ENCODE measurements at regions not wholly inside any gene's neighbourhood (a gene's known extent, or its start where the extent isn't known, plus 50 kb on each side); places are given as distances from the start of the nearest gene placed in this dataset.

DNA sequence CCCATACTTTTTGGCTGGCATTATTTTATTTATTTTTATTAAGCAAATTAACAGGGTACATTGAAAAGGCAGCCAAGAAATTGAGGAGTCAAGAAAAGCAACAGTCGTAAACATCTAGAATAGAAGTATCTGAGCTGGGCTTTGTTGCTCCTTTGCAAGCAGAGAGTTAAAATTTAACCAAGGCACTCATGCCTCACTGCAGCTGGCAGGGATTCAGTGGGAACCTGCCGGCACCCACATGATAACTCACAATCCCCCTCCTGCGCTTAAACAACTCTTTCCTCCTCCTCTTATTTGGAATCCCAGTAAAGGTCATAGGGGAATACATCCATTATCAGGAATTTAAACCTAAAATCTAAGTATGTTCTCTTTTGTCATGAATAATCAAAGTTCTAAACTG lies 115.5 kb downstream of the SOX3 start:
- Mint-ChIP-seq H3K36me3 (no peaks in the 10 kb centered on the region), H3K27me3 (ENCODE audit: low read depth) (no peaks in the 10 kb centered on the region; the same call in 1 of the 2 replicates), H3K4me1 (0 out of 2 replicates have a peak, but pooled peaks cover 5% of the 10 kb centered on the region), H3K4me3 (no peak overlapping the region), H3K9me3 (no peaks in the 10 kb centered on the region), H3K27ac (no peak overlapping the region)
- ATAC-seq (no peak), DNase-seq (ENCODE audit: low spot score) (no peak)
- ChIA-PET CTCF (no interaction called here), POLR2A (no interaction called here)
- TF ChIP-seq ZNF263 (CRISPR knock-in tag; IDR thresholded peaks at IDR 0.05; ENCODE audit: low read depth) (no peak), NR1H2 (CRISPR knock-in tag; IDR thresholded peaks at IDR 0.05) (no peak), PRRX2 (CRISPR knock-in tag; IDR thresholded peaks at IDR 0.05) (no peak), MXD4 (CRISPR knock-in tag; IDR thresholded peaks at IDR 0.05; ENCODE audit: borderline replicate concordance) (no peak), CBFB (CRISPR knock-in tag; IDR thresholded peaks at IDR 0.05; ENCODE audit: low read depth) (no peak), FOXK1 (CRISPR knock-in tag; IDR thresholded peaks at IDR 0.05) (no peak), IRF2 (CRISPR knock-in tag; IDR thresholded peaks at IDR 0.05; ENCODE audit: borderline replicate concordance, low read depth) (no peak), ZBTB21 (CRISPR knock-in tag; IDR thresholded peaks at IDR 0.05; ENCODE audit: borderline replicate concordance) (no peak), ETV6 (CRISPR knock-in tag; IDR thresholded peaks at IDR 0.05) (no peak), ELF4 (CRISPR knock-in tag; IDR thresholded peaks at IDR 0.05; ENCODE audit: low read depth) (no peak)
- TF ChIP-seq, protein P1, sequence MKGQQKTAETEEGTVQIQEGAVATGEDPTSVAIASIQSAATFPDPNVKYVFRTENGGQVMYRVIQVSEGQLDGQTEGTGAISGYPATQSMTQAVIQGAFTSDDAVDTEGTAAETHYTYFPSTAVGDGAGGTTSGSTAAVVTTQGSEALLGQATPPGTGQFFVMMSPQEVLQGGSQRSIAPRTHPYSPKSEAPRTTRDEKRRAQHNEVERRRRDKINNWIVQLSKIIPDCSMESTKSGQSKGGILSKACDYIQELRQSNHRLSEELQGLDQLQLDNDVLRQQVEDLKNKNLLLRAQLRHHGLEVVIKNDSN (CRISPR knock-in tag; IDR thresholded peaks at IDR 0.05) = no peak
- TF ChIP-seq, protein P2, sequence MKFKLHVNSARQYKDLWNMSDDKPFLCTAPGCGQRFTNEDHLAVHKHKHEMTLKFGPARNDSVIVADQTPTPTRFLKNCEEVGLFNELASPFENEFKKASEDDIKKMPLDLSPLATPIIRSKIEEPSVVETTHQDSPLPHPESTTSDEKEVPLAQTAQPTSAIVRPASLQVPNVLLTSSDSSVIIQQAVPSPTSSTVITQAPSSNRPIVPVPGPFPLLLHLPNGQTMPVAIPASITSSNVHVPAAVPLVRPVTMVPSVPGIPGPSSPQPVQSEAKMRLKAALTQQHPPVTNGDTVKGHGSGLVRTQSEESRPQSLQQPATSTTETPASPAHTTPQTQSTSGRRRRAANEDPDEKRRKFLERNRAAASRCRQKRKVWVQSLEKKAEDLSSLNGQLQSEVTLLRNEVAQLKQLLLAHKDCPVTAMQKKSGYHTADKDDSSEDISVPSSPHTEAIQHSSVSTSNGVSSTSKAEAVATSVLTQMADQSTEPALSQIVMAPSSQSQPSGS (CRISPR knock-in tag; IDR thresholded peaks at IDR 0.05; ENCODE audit: borderline replicate concordance, low read depth) = no peak

DNA sequence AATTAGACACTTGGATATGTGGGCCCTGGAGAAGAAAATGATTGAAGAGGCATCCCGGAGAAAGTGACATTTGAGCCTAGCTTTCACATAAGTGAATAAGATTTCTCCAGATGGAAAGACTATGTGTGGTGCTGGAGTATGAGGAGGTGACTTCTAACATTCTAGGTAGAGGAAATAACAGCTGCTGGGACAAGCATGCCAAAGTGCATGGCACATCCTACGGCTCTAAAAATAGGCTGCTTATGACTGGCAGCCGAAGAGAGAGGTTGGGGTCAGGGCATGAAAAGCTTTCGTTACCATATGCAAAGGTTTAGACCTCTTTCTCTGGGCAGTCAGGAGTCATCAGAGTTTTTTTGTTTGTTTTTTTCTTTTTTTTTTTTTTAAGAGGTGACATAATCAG lies 142.0 kb downstream of the SOX3 start:
- H3K27me3 Mint-ChIP-seq (ENCODE audit: low read depth) = peaks cover 17% of the 10 kb centered on the region
- DNase-seq (ENCODE audit: low spot score) (no peak), ATAC-seq (no peak)
- POLR2A ChIA-PET = no interaction called here
- no peak overlapping the region for H3K4me3 Mint-ChIP-seq
- no peaks in the 10 kb centered on the region for H3K9me3 Mint-ChIP-seq
- no peaks in the 10 kb centered on the region for H3K36me3 Mint-ChIP-seq
- H3K27ac Mint-ChIP-seq = no peak overlapping the region
- CTCF ChIA-PET = no interaction called here
- peaks cover 32% of the 10 kb centered on the region for H3K4me1 Mint-ChIP-seq
- TF ChIP-seq CREB1 (CRISPR knock-in tag; IDR thresholded peaks at IDR 0.05) = no peak
- TF ChIP-seq STAT6 (CRISPR knock-in tag; conservative IDR thresholded peaks at IDR 0.05; ENCODE audit: low read depth) = no peak
- TF ChIP-seq SOX15 (CRISPR knock-in tag; IDR thresholded peaks at IDR 0.05) = no peak
- TF ChIP-seq ZNF121 (CRISPR knock-in tag; IDR thresholded peaks at IDR 0.05) = no peak
- TF ChIP-seq ZSCAN18 (CRISPR knock-in tag; IDR thresholded peaks at IDR 0.05) = no peak
- no peak for TF ChIP-seq NFE2L1 (CRISPR knock-in tag; IDR thresholded peaks at IDR 0.05)
- TF ChIP-seq, protein P3, sequence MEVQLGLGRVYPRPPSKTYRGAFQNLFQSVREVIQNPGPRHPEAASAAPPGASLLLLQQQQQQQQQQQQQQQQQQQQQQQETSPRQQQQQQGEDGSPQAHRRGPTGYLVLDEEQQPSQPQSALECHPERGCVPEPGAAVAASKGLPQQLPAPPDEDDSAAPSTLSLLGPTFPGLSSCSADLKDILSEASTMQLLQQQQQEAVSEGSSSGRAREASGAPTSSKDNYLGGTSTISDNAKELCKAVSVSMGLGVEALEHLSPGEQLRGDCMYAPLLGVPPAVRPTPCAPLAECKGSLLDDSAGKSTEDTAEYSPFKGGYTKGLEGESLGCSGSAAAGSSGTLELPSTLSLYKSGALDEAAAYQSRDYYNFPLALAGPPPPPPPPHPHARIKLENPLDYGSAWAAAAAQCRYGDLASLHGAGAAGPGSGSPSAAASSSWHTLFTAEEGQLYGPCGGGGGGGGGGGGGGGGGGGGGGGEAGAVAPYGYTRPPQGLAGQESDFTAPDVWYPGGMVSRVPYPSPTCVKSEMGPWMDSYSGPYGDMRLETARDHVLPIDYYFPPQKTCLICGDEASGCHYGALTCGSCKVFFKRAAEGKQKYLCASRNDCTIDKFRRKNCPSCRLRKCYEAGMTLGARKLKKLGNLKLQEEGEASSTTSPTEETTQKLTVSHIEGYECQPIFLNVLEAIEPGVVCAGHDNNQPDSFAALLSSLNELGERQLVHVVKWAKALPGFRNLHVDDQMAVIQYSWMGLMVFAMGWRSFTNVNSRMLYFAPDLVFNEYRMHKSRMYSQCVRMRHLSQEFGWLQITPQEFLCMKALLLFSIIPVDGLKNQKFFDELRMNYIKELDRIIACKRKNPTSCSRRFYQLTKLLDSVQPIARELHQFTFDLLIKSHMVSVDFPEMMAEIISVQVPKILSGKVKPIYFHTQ (CRISPR knock-in tag; IDR thresholded peaks at IDR 0.05) = no peak
- TF ChIP-seq, protein P4, sequence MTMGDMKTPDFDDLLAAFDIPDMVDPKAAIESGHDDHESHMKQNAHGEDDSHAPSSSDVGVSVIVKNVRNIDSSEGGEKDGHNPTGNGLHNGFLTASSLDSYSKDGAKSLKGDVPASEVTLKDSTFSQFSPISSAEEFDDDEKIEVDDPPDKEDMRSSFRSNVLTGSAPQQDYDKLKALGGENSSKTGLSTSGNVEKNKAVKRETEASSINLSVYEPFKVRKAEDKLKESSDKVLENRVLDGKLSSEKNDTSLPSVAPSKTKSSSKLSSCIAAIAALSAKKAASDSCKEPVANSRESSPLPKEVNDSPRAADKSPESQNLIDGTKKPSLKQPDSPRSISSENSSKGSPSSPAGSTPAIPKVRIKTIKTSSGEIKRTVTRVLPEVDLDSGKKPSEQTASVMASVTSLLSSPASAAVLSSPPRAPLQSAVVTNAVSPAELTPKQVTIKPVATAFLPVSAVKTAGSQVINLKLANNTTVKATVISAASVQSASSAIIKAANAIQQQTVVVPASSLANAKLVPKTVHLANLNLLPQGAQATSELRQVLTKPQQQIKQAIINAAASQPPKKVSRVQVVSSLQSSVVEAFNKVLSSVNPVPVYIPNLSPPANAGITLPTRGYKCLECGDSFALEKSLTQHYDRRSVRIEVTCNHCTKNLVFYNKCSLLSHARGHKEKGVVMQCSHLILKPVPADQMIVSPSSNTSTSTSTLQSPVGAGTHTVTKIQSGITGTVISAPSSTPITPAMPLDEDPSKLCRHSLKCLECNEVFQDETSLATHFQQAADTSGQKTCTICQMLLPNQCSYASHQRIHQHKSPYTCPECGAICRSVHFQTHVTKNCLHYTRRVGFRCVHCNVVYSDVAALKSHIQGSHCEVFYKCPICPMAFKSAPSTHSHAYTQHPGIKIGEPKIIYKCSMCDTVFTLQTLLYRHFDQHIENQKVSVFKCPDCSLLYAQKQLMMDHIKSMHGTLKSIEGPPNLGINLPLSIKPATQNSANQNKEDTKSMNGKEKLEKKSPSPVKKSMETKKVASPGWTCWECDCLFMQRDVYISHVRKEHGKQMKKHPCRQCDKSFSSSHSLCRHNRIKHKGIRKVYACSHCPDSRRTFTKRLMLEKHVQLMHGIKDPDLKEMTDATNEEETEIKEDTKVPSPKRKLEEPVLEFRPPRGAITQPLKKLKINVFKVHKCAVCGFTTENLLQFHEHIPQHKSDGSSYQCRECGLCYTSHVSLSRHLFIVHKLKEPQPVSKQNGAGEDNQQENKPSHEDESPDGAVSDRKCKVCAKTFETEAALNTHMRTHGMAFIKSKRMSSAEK (CRISPR knock-in tag; IDR thresholded peaks at IDR 0.05; ENCODE audit: borderline replicate concordance) = no peak
- TF ChIP-seq NR2C2 (CRISPR knock-in tag; IDR thresholded peaks at IDR 0.05) = no peak
- no peak for TF ChIP-seq ZNF138 (CRISPR knock-in tag; conservative IDR thresholded peaks at IDR 0.05)

Data from WTC11 (cell line).